ENCODE measurements at regions not wholly inside any gene's neighbourhood (a gene's known extent, or its start where the extent isn't known, plus 50 kb on each side); places are given as distances from the start of the nearest gene placed in this dataset.

DNA sequence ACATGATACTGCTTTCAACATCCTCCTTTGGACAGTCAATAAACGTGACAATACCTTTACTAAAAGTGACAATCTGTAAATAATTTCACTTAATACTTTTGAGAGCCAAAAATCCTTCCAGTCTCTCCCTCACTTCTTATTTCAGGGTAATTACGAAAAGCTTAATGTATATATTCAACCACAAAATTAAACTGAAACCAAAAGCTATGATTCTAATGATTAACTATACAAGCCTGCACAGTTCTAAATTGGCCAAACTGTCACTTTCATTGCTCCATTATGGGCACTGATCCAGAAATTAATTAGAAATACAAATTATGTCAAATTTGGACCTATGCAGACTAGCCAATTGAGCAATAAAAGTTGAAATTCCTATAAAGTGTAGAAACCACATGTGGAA lies 696.5 kb upstream of the MIS18BP1 start:
- Histone ChIP-seq H3K27me3 (replicated peaks; ENCODE audit: insufficient read depth, low read length) (no peaks in the 10 kb centered on the region), H3K4me1 (ENCODE audit: low read length) (no peaks in the 10 kb centered on the region), H3K4me3 (ENCODE audit: low read length) (no peak overlapping the region), H3K9ac (ENCODE audit: low read length) (no peak overlapping the region), H3K79me2 (ENCODE audit: low read length) (no peaks in the 10 kb centered on the region), H3K9me2 (replicated peaks; ENCODE audit: insufficient read depth, low read length) (no peaks in the 10 kb centered on the region), H2AFZ (ENCODE audit: low read length) (no peak overlapping the region), H3F3A (ENCODE audit: insufficient read depth, low read length) (no peaks in the 10 kb centered on the region), H3K36me3 (replicated peaks; ENCODE audit: insufficient read depth, low read length) (no peaks in the 10 kb centered on the region), H3K4me2 (ENCODE audit: low read depth, low read length) (no peak overlapping the region), H3K27ac (ENCODE audit: low read length) (no peak overlapping the region), H3K9me3 (replicated peaks; ENCODE audit: insufficient read depth, low read length) (no peaks in the 10 kb centered on the region), H4K20me1 (ENCODE audit: insufficient read depth, low read length) (no peaks in the 10 kb centered on the region)
- TF ChIP-seq EZH2phosphoT487 (IDR thresholded peaks at IDR 0.05; ENCODE audit: low read length) (no peak), EZH2 (optimal IDR thresholded peaks at IDR 0.05; ENCODE audit: low read depth, low read length) (no peak)
- TF ChIP-seq, protein P1, sequence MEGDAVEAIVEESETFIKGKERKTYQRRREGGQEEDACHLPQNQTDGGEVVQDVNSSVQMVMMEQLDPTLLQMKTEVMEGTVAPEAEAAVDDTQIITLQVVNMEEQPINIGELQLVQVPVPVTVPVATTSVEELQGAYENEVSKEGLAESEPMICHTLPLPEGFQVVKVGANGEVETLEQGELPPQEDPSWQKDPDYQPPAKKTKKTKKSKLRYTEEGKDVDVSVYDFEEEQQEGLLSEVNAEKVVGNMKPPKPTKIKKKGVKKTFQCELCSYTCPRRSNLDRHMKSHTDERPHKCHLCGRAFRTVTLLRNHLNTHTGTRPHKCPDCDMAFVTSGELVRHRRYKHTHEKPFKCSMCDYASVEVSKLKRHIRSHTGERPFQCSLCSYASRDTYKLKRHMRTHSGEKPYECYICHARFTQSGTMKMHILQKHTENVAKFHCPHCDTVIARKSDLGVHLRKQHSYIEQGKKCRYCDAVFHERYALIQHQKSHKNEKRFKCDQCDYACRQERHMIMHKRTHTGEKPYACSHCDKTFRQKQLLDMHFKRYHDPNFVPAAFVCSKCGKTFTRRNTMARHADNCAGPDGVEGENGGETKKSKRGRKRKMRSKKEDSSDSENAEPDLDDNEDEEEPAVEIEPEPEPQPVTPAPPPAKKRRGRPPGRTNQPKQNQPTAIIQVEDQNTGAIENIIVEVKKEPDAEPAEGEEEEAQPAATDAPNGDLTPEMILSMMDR (IDR thresholded peaks at IDR 0.05; ENCODE audit: low read length) = no peak
- no peak for DNase-seq

- Histone ChIP-seq H3K27ac (ENCODE audit: low read length) (no peak overlapping the region), H3F3A (ENCODE audit: insufficient read depth, low read length) (no peaks in the 10 kb centered on the region), H3K4me1 (ENCODE audit: low read length) (no peaks in the 10 kb centered on the region), H3K79me2 (ENCODE audit: low read length) (no peaks in the 10 kb centered on the region), H3K36me3 (replicated peaks; ENCODE audit: insufficient read depth, low read length) (no peaks in the 10 kb centered on the region), H3K4me3 (ENCODE audit: low read length) (no peak overlapping the region), H4K20me1 (ENCODE audit: insufficient read depth, low read length) (no peaks in the 10 kb centered on the region), H3K9ac (ENCODE audit: low read length) (no peak overlapping the region), H2AFZ (ENCODE audit: low read length) (no peak overlapping the region), H3K4me2 (ENCODE audit: low read depth, low read length) (no peak overlapping the region), H3K9me3 (replicated peaks; ENCODE audit: insufficient read depth, low read length) (no peaks in the 10 kb centered on the region), H3K9me2 (replicated peaks; ENCODE audit: insufficient read depth, low read length) (no peaks in the 10 kb centered on the region), H3K27me3 (replicated peaks; ENCODE audit: insufficient read depth, low read length) (no peaks in the 10 kb centered on the region)
- no peak for DNase-seq
- TF ChIP-seq EZH2phosphoT487 (IDR thresholded peaks at IDR 0.05; ENCODE audit: low read length) (no peak), EZH2 (optimal IDR thresholded peaks at IDR 0.05; ENCODE audit: low read depth, low read length) (no peak)
- TF ChIP-seq, protein P1 (IDR thresholded peaks at IDR 0.05; ENCODE audit: low read length) = no peak
These were observed 694.8 kb upstream of the MIS18BP1 start for GRCh38 chr14:45947830-45948229.

DNA sequence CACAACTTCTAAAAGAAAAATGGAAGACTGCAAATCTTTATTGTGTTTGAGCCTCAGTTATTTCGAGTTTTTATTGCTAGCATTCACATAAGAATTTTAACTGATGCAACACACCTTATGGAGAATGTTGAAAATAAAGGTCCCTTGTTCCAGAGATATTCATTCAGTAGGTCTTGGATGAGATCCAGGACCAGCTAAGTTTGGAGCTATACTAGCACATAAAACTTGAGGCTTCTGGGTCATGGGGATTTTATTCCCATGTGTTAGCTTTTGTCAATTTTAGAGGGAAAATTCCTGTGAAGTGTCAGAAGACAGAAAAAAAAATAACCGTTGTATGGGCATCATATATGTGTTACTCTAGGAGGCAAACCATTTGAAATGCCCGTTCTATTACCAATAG lies 693.2 kb upstream of the MIS18BP1 start:
- no peaks in the 10 kb centered on the region for H3K79me2 ChIP-seq (ENCODE audit: low read length)
- H3K9me2 ChIP-seq (replicated peaks; ENCODE audit: insufficient read depth, low read length) = no peaks in the 10 kb centered on the region
- DNase-seq = no peak
- no peaks in the 10 kb centered on the region for H3F3A ChIP-seq (ENCODE audit: insufficient read depth, low read length)
- no peak overlapping the region for H3K27ac ChIP-seq (ENCODE audit: low read length)
- no peak for TF ChIP-seq EZH2phosphoT487 (IDR thresholded peaks at IDR 0.05; ENCODE audit: low read length)
- TF ChIP-seq, protein P1 (IDR thresholded peaks at IDR 0.05; ENCODE audit: low read length) = no peak
- no peak for TF ChIP-seq EZH2 (optimal IDR thresholded peaks at IDR 0.05; ENCODE audit: low read depth, low read length)
- H3K4me2 ChIP-seq (ENCODE audit: low read depth, low read length) = no peak overlapping the region
- H3K9me3 ChIP-seq (replicated peaks; ENCODE audit: insufficient read depth, low read length) = no peaks in the 10 kb centered on the region
- H3K27me3 ChIP-seq (replicated peaks; ENCODE audit: insufficient read depth, low read length) = no peaks in the 10 kb centered on the region
- H3K9ac ChIP-seq (ENCODE audit: low read length) = no peak overlapping the region
- H3K36me3 ChIP-seq (replicated peaks; ENCODE audit: insufficient read depth, low read length) = no peaks in the 10 kb centered on the region
- H3K4me1 ChIP-seq (ENCODE audit: low read length) = no peaks in the 10 kb centered on the region
- no peak overlapping the region for H2AFZ ChIP-seq (ENCODE audit: low read length)
- no peak overlapping the region for H3K4me3 ChIP-seq (ENCODE audit: low read length)
- H4K20me1 ChIP-seq (ENCODE audit: insufficient read depth, low read length) = no peaks in the 10 kb centered on the region

All from MM.1S (cell line).